ENCODE measurements at regions not wholly inside any gene's neighbourhood (a gene's known extent, or its start where the extent isn't known, plus 50 kb on each side); places are given as distances from the start of the nearest gene placed in this dataset.

DNA sequence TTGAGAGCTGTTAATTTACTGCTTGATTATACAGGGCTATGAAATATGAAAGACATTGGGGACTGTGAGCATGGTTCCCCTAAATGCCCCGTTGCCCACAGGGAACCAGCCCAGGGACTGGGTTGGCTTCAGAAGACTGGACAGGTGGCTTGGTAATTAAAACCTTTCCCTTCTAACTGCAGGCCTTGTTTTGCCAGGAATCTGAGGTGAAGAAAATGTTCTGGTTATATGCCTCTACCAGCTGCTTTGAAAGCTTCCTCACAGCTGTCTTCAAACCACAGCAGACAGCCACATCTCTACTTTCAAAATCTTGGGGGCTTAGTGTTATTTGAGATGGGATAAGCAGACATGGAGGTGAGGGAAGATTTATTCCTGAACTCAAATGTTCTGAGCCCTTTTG lies 153.3 kb upstream of the SPRY4 start:
- RAD21 ChIA-PET (ENCODE audit: unreplicated experiment), result no interaction called here
- H3K9me3 ChIP-seq (replicated peaks; ENCODE audit: control insufficient read depth, insufficient read depth, low read length), result no peaks in the 10 kb centered on the region; the same call in 2 of the 3 replicates
- H3K4me3 ChIP-seq, result no peak overlapping the region
- TF ChIP-seq GATAD2B (conservative IDR thresholded peaks at IDR 0.05; ENCODE audit: low read depth), result no peak
- TF ChIP-seq IKZF2 (IDR thresholded peaks at IDR 0.05), result no peak
- TF ChIP-seq SREBF2 (IDR thresholded peaks at IDR 0.05; ENCODE audit: low read length), result no peak
- TF ChIP-seq, protein P1, sequence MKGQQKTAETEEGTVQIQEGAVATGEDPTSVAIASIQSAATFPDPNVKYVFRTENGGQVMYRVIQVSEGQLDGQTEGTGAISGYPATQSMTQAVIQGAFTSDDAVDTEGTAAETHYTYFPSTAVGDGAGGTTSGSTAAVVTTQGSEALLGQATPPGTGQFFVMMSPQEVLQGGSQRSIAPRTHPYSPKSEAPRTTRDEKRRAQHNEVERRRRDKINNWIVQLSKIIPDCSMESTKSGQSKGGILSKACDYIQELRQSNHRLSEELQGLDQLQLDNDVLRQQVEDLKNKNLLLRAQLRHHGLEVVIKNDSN (IDR thresholded peaks at IDR 0.05; ENCODE audit: borderline replicate concordance, extremely low read length, insufficient read depth, low read depth, low read length), result no peak
- TF ChIP-seq JUNB (IDR thresholded peaks at IDR 0.05), result no peak
- no peak for TF ChIP-seq DPF2 (IDR thresholded peaks at IDR 0.05)
- no peak for TF ChIP-seq BACH1 (IDR thresholded peaks at IDR 0.05; ENCODE audit: borderline replicate concordance)
- TF ChIP-seq, protein P2, sequence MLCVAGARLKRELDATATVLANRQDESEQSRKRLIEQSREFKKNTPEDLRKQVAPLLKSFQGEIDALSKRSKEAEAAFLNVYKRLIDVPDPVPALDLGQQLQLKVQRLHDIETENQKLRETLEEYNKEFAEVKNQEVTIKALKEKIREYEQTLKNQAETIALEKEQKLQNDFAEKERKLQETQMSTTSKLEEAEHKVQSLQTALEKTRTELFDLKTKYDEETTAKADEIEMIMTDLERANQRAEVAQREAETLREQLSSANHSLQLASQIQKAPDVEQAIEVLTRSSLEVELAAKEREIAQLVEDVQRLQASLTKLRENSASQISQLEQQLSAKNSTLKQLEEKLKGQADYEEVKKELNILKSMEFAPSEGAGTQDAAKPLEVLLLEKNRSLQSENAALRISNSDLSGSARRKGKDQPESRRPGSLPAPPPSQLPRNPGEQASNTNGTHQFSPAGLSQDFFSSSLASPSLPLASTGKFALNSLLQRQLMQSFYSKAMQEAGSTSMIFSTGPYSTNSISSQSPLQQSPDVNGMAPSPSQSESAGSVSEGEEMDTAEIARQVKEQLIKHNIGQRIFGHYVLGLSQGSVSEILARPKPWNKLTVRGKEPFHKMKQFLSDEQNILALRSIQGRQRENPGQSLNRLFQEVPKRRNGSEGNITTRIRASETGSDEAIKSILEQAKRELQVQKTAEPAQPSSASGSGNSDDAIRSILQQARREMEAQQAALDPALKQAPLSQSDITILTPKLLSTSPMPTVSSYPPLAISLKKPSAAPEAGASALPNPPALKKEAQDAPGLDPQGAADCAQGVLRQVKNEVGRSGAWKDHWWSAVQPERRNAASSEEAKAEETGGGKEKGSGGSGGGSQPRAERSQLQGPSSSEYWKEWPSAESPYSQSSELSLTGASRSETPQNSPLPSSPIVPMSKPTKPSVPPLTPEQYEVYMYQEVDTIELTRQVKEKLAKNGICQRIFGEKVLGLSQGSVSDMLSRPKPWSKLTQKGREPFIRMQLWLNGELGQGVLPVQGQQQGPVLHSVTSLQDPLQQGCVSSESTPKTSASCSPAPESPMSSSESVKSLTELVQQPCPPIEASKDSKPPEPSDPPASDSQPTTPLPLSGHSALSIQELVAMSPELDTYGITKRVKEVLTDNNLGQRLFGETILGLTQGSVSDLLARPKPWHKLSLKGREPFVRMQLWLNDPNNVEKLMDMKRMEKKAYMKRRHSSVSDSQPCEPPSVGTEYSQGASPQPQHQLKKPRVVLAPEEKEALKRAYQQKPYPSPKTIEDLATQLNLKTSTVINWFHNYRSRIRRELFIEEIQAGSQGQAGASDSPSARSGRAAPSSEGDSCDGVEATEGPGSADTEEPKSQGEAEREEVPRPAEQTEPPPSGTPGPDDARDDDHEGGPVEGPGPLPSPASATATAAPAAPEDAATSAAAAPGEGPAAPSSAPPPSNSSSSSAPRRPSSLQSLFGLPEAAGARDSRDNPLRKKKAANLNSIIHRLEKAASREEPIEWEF (IDR thresholded peaks at IDR 0.05; ENCODE audit: insufficient replicate concordance, low read depth, low read length), result no peak
- TF ChIP-seq MYC (IDR thresholded peaks at IDR 0.05; ENCODE audit: insufficient read depth, insufficient read length, insufficient replicate concordance, low read length, severe bottlenecking), result no peak
- H3K27ac ChIP-seq (ENCODE audit: control insufficient read depth, insufficient read depth), result no peak overlapping the region
- H3K4me1 ChIP-seq (ENCODE audit: control insufficient read depth, insufficient read depth, low read length), result no peaks in the 10 kb centered on the region
- no TSS peak for BruUV-seq (replicated peaks)
- SMC1A ChIA-PET (ENCODE audit: uncharacterized antibody, unreplicated experiment), result no interaction called here
- no peak for FAIRE-seq
- H3K36me3 ChIP-seq (ENCODE audit: control insufficient read depth in 2 of 2, insufficient read depth in 2 of 2, low read length in 1 of 2), result no peaks in the 10 kb centered on the region
- 0% methylated on average over 1 of the region's 1 CpG for WGBS (ENCODE audit: insufficient coverage, insufficient replicate concordance, low lambda C conversion rate, missing lambda C conversion rate)
- H3K27me3 ChIP-seq (replicated peaks in 1 of 2; ENCODE audit: control insufficient read depth in 2 of 2, insufficient read depth in 2 of 2, low read length in 1 of 2), result peaks cover 0 to 2% of the 10 kb centered on the region in 2 experiments; a peak in 1 of 4 replicates
- CTCF ChIA-PET, result interaction anchor here (0.8 kb wide), 1 partner anchor 184 kb away, joined by 4 read pairs; no protein-coding TSS in a partner anchor
- H3K79me2 ChIP-seq (ENCODE audit: control insufficient read depth, insufficient read depth, low read length), result no peaks in the 10 kb centered on the region
- in situ Hi-C loops (cut with MboI), result no loop called here
- no peak overlapping the region for H2AFZ ChIP-seq (ENCODE audit: control insufficient read depth, low read depth, low read length)
- intact Hi-C loops (cut with micrococcal nuclease; ENCODE audit: unreplicated experiment), result no loop called here
- ATAC-seq, result no peak
- no peak overlapping the region for H3K9ac ChIP-seq (ENCODE audit: control insufficient read depth, insufficient read depth, low read length)
- DNase-seq (ENCODE audit: low read depth, low spot score), result no peak
- H4K20me1 ChIP-seq (ENCODE audit: control insufficient read depth, insufficient read depth), result no peaks in the 10 kb centered on the region; the same call in 1 of the 2 replicates
- no peak overlapping the region for H3K4me2 ChIP-seq (ENCODE audit: control insufficient read depth, insufficient read depth)
- POLR2A ChIA-PET, result no interaction called here

All from GM12878 (cell line).